ENCODE measurements at regions not wholly inside any gene's neighbourhood (a gene's known extent, or its start where the extent isn't known, plus 50 kb on each side); places are given as distances from the start of the nearest gene placed in this dataset.

GRCh38 chr20:53874104-53874503 is 196.3 kb downstream of the BCAS1 start:
- H3K27me3 Mint-ChIP-seq (ENCODE audit: unreplicated experiment) = no peaks in the 10 kb centered on the region
- no peak for DNase-seq
- BruUV-seq (replicated peaks) = no TSS peak
- H3K27ac Mint-ChIP-seq (ENCODE audit: unreplicated experiment) = no peak overlapping the region
- no peak overlapping the region for H3K4me3 Mint-ChIP-seq (ENCODE audit: low read depth, unreplicated experiment)
- no peaks in the 10 kb centered on the region for H3K36me3 Mint-ChIP-seq (ENCODE audit: insufficient read depth, unreplicated experiment)
- CTCF ChIA-PET = no interaction called here
- TF ChIP-seq CTCF (IDR thresholded peaks at IDR 0.05; ENCODE audit: unreplicated experiment) = no peak
- intact Hi-C loops (cut with micrococcal nuclease; ENCODE audit: unreplicated experiment) = loop anchor here (10.0 kb wide), 1 partner anchor 191 kb away; no protein-coding TSS in a partner anchor
- H3K4me1 Mint-ChIP-seq (ENCODE audit: low read depth, unreplicated experiment) = peaks cover 51% of the 10 kb centered on the region
- no peaks in the 10 kb centered on the region for H3K9me3 Mint-ChIP-seq (ENCODE audit: low read depth, unreplicated experiment)

DNA sequence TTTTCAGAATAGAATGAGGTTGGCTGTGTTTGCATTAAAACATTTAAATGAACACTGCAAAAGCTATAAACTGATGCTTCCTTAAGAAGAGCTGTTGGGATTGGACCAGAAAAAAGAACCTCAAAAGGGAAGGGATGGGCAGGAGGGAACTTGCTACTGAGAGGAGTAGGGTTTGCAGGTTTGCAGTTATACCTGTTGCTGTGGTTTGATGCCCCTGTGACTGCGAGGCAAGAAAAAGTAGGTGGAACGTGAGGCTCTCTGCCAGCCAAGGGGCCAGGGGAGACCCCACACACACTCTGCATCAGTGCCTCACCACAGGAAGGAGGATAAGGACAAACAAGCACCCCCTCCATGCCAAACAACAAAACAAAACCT is 197.2 kb downstream of the BCAS1 start:
- no peaks in the 10 kb centered on the region for H3K27me3 Mint-ChIP-seq (ENCODE audit: unreplicated experiment)
- no peaks in the 10 kb centered on the region for H3K36me3 Mint-ChIP-seq (ENCODE audit: insufficient read depth, unreplicated experiment)
- H3K27ac Mint-ChIP-seq (ENCODE audit: unreplicated experiment) = peak overlapping the region; percentile 80
- CTCF ChIA-PET = interaction anchor here (0.6 to 1.9 kb wide), 5 partner anchors 9 to 134 kb away, joined by 3 to 8 read pairs (median 5); no protein-coding TSS in a partner anchor
- DNase-seq = no peak
- TF ChIP-seq CTCF (IDR thresholded peaks at IDR 0.05; ENCODE audit: unreplicated experiment) = no peak
- no peak overlapping the region for H3K4me3 Mint-ChIP-seq (ENCODE audit: low read depth, unreplicated experiment)
- H3K4me1 Mint-ChIP-seq (ENCODE audit: low read depth, unreplicated experiment) = peaks cover 45% of the 10 kb centered on the region
- no TSS peak for BruUV-seq (replicated peaks)
- H3K9me3 Mint-ChIP-seq (ENCODE audit: low read depth, unreplicated experiment) = no peaks in the 10 kb centered on the region
- intact Hi-C loops (cut with micrococcal nuclease; ENCODE audit: unreplicated experiment) = loop anchor here (10.0 kb wide), 1 partner anchor 192 kb away; no protein-coding TSS in a partner anchor

GRCh38 chr20:53872561-53873229 is 197.7 kb downstream of the BCAS1 start:
- no peak for DNase-seq
- H3K36me3 Mint-ChIP-seq (ENCODE audit: insufficient read depth, unreplicated experiment) = no peaks in the 10 kb centered on the region
- H3K9me3 Mint-ChIP-seq (ENCODE audit: low read depth, unreplicated experiment) = no peaks in the 10 kb centered on the region
- BruUV-seq (replicated peaks) = no TSS peak
- TF ChIP-seq CTCF (IDR thresholded peaks at IDR 0.05; ENCODE audit: unreplicated experiment) = no peak
- H3K4me3 Mint-ChIP-seq (ENCODE audit: low read depth, unreplicated experiment) = peak overlapping the region; percentile 13
- intact Hi-C loops (cut with micrococcal nuclease; ENCODE audit: unreplicated experiment) = loop anchor here (10.0 kb wide), 1 partner anchor 192 kb away; no protein-coding TSS in a partner anchor
- H3K27me3 Mint-ChIP-seq (ENCODE audit: unreplicated experiment) = no peaks in the 10 kb centered on the region
- peaks cover 45% of the 10 kb centered on the region for H3K4me1 Mint-ChIP-seq (ENCODE audit: low read depth, unreplicated experiment)
- CTCF ChIA-PET = interaction anchor here (0.6 to 1.9 kb wide), 10 partner anchors 9 to 230 kb away, joined by 3 to 10 read pairs (median 5); no protein-coding TSS in a partner anchor
- peak overlapping the region; percentile 80 for H3K27ac Mint-ChIP-seq (ENCODE audit: unreplicated experiment)

GRCh38 chr20:53872081-53872541 is 198.3 kb downstream of the BCAS1 start:
- CTCF ChIA-PET = interaction anchor here (0.8 to 2.4 kb wide), 10 partner anchors 8 to 229 kb away, joined by 3 to 19 read pairs (median 5); no protein-coding TSS in a partner anchor
- H3K4me1 Mint-ChIP-seq (ENCODE audit: low read depth, unreplicated experiment) = peaks cover 51% of the 10 kb centered on the region
- intact Hi-C loops (cut with micrococcal nuclease; ENCODE audit: unreplicated experiment) = loop anchor here (10.0 kb wide), 1 partner anchor 193 kb away; no protein-coding TSS in a partner anchor

More at GRCh38 chr20:53872081-53872541, 198.3 kb downstream of the BCAS1 start:
- no peak for DNase-seq
- TF ChIP-seq CTCF (IDR thresholded peaks at IDR 0.05; ENCODE audit: unreplicated experiment) = no peak
- BruUV-seq (replicated peaks) = no TSS peak
- H3K4me3 Mint-ChIP-seq (ENCODE audit: low read depth, unreplicated experiment) = peak overlapping the region; percentile 37
- H3K27ac Mint-ChIP-seq (ENCODE audit: unreplicated experiment) = peak overlapping the region; percentile 80
- peaks cover 4% of the 10 kb centered on the region for H3K36me3 Mint-ChIP-seq (ENCODE audit: insufficient read depth, unreplicated experiment)
- H3K9me3 Mint-ChIP-seq (ENCODE audit: low read depth, unreplicated experiment) = no peaks in the 10 kb centered on the region
- H3K27me3 Mint-ChIP-seq (ENCODE audit: unreplicated experiment) = no peaks in the 10 kb centered on the region

All from Calu3 (cell line).